GM12891 (cell line): ENCODE measurements at regions not wholly inside any gene's neighbourhood (a gene's known extent, or its start where the extent isn't known, plus 50 kb on each side); places are given as distances from the start of the nearest gene placed in this dataset.

Experiments
- PAX5 ChIP-seq: IDR thresholded peaks from 2 replicates; pipeline ENCODE4 v1.6.1; 2011; ENCODE audit warnings: low read length, moderate library complexity, mild to moderate bottlenecking; ENCODE audit not compliant: insufficient read depth, severe bottlenecking
- POLR2A ChIP-seq: IDR thresholded peaks from 2 replicates; pipeline ENCODE4 v1.6.1; 2011; ENCODE audit warnings: low read depth, low read length, control low read depth
- POLR2AphosphoS5 ChIP-seq: IDR thresholded peaks from 2 replicates; pipeline ENCODE4 v1.6.1; 2011; ENCODE audit warnings: low read depth, low read length, control low read depth
- TAF1 ChIP-seq: IDR thresholded peaks from 2 replicates; pipeline ENCODE4 v1.6.1; 2011; ENCODE audit warnings: low read depth, low read length, control low read depth

- TF ChIP-seq TAF1 (no peak), POLR2AphosphoS5 (no peak), POLR2A (no peak), PAX5 (no peak)
These were observed 68.6 kb upstream of the TNPO1 start for GRCh38 chr5:72747826-72748225.
